ENCODE measurements at regions not wholly inside any gene's neighbourhood (a gene's known extent, or its start where the extent isn't known, plus 50 kb on each side); places are given as distances from the start of the nearest gene placed in this dataset.

DNA sequence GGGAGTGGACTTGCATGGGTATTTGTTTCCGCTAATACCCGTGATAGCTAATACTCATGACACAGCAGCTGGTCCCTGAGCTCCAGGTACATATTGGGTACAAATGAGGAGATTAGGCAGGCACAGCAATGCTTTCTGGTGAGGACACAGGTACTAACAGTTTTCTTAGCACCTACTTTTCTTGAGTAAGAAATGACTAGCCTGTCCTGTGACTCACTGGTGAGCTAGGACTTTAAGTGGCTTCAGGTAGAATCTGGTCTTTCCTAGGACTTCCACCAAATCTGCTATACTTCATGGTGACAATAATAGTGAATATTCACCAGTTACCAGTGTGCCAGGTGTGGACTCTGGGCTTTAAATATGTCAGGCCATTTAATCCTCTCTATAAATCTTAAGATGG lies 407.4 kb upstream of the NR3C2 start:
- Histone ChIP-seq H3K79me2 (ENCODE audit: control insufficient read depth, insufficient read depth, low read length) (no peaks in the 10 kb centered on the region), H3K36me3 (ENCODE audit: control insufficient read depth, insufficient read depth, low read length) (no peaks in the 10 kb centered on the region), H3K27me3 (ENCODE audit: control insufficient read depth, insufficient read depth, low read length) (no peaks in the 10 kb centered on the region), H3K4me1 (ENCODE audit: control insufficient read depth, extremely low read depth, insufficient read depth, low read length) (no peaks in the 10 kb centered on the region), H3K27ac (ENCODE audit: insufficient read depth, low read length) (no peak overlapping the region), H3K4me3 (replicated peaks in 1 of 4; ENCODE audit: control extremely low read depth in 1 of 4, insufficient read depth in 1 of 4, low read depth in 3 of 4, low read length in 4 of 4) (no peak overlapping the region), H3K4me2 (ENCODE audit: extremely low read depth, insufficient read depth, low read length) (no peak overlapping the region), H2AFZ (ENCODE audit: low read length) (no peak overlapping the region), H3K9me3 (ENCODE audit: control insufficient read depth, insufficient read depth, low read depth, low read length) (no peaks in the 10 kb centered on the region), H4K20me1 (ENCODE audit: control insufficient read depth, extremely low read depth, insufficient read depth, low read length) (no peaks in the 10 kb centered on the region), H3K9ac (ENCODE audit: insufficient read depth, low read length) (no peak overlapping the region)
- no peak for TF ChIP-seq EZH2 (IDR thresholded peaks at IDR 0.05; ENCODE audit: low read length, missing control alignments)
- TF ChIP-seq, protein P1, sequence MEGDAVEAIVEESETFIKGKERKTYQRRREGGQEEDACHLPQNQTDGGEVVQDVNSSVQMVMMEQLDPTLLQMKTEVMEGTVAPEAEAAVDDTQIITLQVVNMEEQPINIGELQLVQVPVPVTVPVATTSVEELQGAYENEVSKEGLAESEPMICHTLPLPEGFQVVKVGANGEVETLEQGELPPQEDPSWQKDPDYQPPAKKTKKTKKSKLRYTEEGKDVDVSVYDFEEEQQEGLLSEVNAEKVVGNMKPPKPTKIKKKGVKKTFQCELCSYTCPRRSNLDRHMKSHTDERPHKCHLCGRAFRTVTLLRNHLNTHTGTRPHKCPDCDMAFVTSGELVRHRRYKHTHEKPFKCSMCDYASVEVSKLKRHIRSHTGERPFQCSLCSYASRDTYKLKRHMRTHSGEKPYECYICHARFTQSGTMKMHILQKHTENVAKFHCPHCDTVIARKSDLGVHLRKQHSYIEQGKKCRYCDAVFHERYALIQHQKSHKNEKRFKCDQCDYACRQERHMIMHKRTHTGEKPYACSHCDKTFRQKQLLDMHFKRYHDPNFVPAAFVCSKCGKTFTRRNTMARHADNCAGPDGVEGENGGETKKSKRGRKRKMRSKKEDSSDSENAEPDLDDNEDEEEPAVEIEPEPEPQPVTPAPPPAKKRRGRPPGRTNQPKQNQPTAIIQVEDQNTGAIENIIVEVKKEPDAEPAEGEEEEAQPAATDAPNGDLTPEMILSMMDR (conservative IDR thresholded peaks at IDR 0.05 in 1 of 2, IDR thresholded peaks at IDR 0.05 in 1 of 2; ENCODE audit: low read depth in 1 of 2, low read length in 2 of 2): no peak
- DNase-seq (ENCODE audit: low read depth in 2 of 2): no peak

DNA sequence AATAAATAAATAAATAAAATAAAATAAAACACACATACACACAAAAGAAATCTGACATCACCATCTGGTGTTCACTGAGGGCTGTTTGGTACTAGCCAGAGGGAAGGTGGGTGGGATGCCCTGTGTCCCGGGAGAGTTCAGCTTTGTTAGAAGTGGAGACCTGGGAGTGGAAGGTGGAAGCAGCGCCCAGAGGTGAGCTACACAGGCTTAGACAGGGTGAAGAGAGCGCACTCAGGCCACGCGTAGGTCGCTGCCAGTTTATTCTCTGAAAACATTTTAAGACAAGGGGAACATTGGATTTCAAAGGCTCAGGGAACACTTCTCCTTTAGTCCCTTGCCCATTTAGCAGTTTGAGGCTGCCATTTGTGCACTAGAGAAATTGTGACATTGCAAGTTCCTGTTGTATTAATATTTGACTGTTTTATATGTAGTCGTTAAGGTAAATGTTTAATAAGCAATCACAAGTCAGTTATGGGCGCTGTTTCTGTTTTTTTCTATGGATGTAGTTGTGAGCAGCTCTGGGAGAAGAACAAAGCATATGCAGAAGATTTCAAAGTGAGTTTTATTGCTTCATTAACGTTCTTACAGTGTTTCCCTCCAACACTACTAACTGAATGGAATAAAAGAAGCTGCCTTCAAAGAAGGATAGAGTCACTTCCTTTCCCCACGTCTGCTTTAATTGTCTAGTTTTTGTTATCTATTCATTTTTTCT lies 405.5 kb upstream of the NR3C2 start:
- Histone ChIP-seq H2AFZ (ENCODE audit: low read length) (no peak overlapping the region), H4K20me1 (ENCODE audit: control insufficient read depth, extremely low read depth, insufficient read depth, low read length) (no peaks in the 10 kb centered on the region), H3K27me3 (ENCODE audit: control insufficient read depth, insufficient read depth, low read length) (no peaks in the 10 kb centered on the region), H3K4me3 (replicated peaks in 1 of 4; ENCODE audit: control extremely low read depth in 1 of 4, insufficient read depth in 1 of 4, low read depth in 3 of 4, low read length in 4 of 4) (no peak overlapping the region), H3K9ac (ENCODE audit: insufficient read depth, low read length) (no peak overlapping the region), H3K9me3 (ENCODE audit: control insufficient read depth, insufficient read depth, low read depth, low read length) (no peaks in the 10 kb centered on the region), H3K36me3 (ENCODE audit: control insufficient read depth, insufficient read depth, low read length) (no peaks in the 10 kb centered on the region), H3K27ac (ENCODE audit: insufficient read depth, low read length) (no peak overlapping the region), H3K79me2 (ENCODE audit: control insufficient read depth, insufficient read depth, low read length) (no peaks in the 10 kb centered on the region), H3K4me1 (ENCODE audit: control insufficient read depth, extremely low read depth, insufficient read depth, low read length) (no peaks in the 10 kb centered on the region), H3K4me2 (ENCODE audit: extremely low read depth, insufficient read depth, low read length) (no peak overlapping the region)
- DNase-seq (ENCODE audit: low read depth in 2 of 2): no peak
- TF ChIP-seq, protein P1 (conservative IDR thresholded peaks at IDR 0.05 in 1 of 2, IDR thresholded peaks at IDR 0.05 in 1 of 2; ENCODE audit: low read depth in 1 of 2, low read length in 2 of 2): no peak
- no peak for TF ChIP-seq EZH2 (IDR thresholded peaks at IDR 0.05; ENCODE audit: low read length, missing control alignments)

DNA sequence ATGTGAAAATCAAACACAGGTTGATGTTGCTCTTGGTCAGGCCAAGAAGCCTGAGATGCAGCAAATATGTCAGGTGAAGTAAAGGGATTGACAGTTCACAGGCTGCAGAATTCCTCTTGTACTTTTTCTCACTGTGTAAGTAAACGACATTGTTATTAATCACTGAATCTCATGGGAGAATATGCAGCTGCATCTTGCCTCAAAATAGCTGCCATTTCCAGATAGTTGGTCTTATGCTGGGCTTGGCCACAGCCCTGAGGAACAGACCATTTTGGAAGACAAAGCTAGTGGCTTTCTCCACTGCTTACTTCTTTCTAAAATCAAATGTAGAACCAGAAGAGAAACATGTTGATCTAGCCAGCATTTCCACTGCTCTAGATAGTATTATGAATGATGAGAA lies 403.4 kb upstream of the NR3C2 start:
- TF ChIP-seq EZH2 (IDR thresholded peaks at IDR 0.05; ENCODE audit: low read length, missing control alignments): no peak
- TF ChIP-seq, protein P1 (conservative IDR thresholded peaks at IDR 0.05 in 1 of 2, IDR thresholded peaks at IDR 0.05 in 1 of 2; ENCODE audit: low read depth in 1 of 2, low read length in 2 of 2): no peak
- H3K36me3 ChIP-seq (ENCODE audit: control insufficient read depth, insufficient read depth, low read length): no peaks in the 10 kb centered on the region
- no peak overlapping the region for H3K27ac ChIP-seq (ENCODE audit: insufficient read depth, low read length)
- no peaks in the 10 kb centered on the region for H4K20me1 ChIP-seq (ENCODE audit: control insufficient read depth, extremely low read depth, insufficient read depth, low read length)
- no peaks in the 10 kb centered on the region for H3K9me3 ChIP-seq (ENCODE audit: control insufficient read depth, insufficient read depth, low read depth, low read length)
- no peaks in the 10 kb centered on the region for H3K27me3 ChIP-seq (ENCODE audit: control insufficient read depth, insufficient read depth, low read length)
- H2AFZ ChIP-seq (ENCODE audit: low read length): no peak overlapping the region
- no peak overlapping the region for H3K4me3 ChIP-seq (replicated peaks in 1 of 4; ENCODE audit: control extremely low read depth in 1 of 4, insufficient read depth in 1 of 4, low read depth in 3 of 4, low read length in 4 of 4)
- no peak for DNase-seq (ENCODE audit: low read depth in 2 of 2)
- H3K4me2 ChIP-seq (ENCODE audit: extremely low read depth, insufficient read depth, low read length): no peak overlapping the region
- H3K79me2 ChIP-seq (ENCODE audit: control insufficient read depth, insufficient read depth, low read length): no peaks in the 10 kb centered on the region
- no peak overlapping the region for H3K9ac ChIP-seq (ENCODE audit: insufficient read depth, low read length)
- H3K4me1 ChIP-seq (ENCODE audit: control insufficient read depth, extremely low read depth, insufficient read depth, low read length): no peaks in the 10 kb centered on the region
